ENCODE measurements at regions not wholly inside any gene's neighbourhood (a gene's known extent, or its start where the extent isn't known, plus 50 kb on each side); places are given as distances from the start of the nearest gene placed in this dataset.

- ATAC-seq: no peak
- TF ChIP-seq CTCF (IDR thresholded peaks at IDR 0.05): no peak
- Histone ChIP-seq H3K27ac (no peak overlapping the region), H3K4me3 (no peak overlapping the region), H3K27me3 (ENCODE audit: low read depth) (no peaks in the 10 kb centered on the region), H3K36me3 (no peaks in the 10 kb centered on the region), H3K4me1 (no peaks in the 10 kb centered on the region), H3K9me3 (no peaks in the 10 kb centered on the region)
- intact Hi-C loops (cut with DNase I): no loop called here
- DNase-seq: no peak
Observed at GRCh38 chr13:90919153-90919552, 428.3 kb upstream of the MIR17HG start.

GRCh38 chr13:90926459-90926858, 421.0 kb upstream of the MIR17HG start:
- no peak for ATAC-seq
- Histone ChIP-seq H3K27ac (no peak overlapping the region), H3K9me3 (no peaks in the 10 kb centered on the region), H3K27me3 (ENCODE audit: low read depth) (no peaks in the 10 kb centered on the region), H3K4me3 (no peak overlapping the region), H3K36me3 (no peaks in the 10 kb centered on the region), H3K4me1 (no peaks in the 10 kb centered on the region)
- intact Hi-C loops (cut with DNase I): no loop called here
- no peak for TF ChIP-seq CTCF (IDR thresholded peaks at IDR 0.05)
- no peak for DNase-seq

GRCh38 chr13:90928109-90928508, 419.4 kb upstream of the MIR17HG start:
- H3K9me3 ChIP-seq: no peaks in the 10 kb centered on the region
- no peak overlapping the region for H3K27ac ChIP-seq
- no peak for DNase-seq
- ATAC-seq: no peak
- TF ChIP-seq CTCF (IDR thresholded peaks at IDR 0.05): no peak
- intact Hi-C loops (cut with DNase I): no loop called here
- no peak overlapping the region for H3K4me3 ChIP-seq
- no peaks in the 10 kb centered on the region for H3K36me3 ChIP-seq
- no peaks in the 10 kb centered on the region for H3K4me1 ChIP-seq
- no peaks in the 10 kb centered on the region for H3K27me3 ChIP-seq (ENCODE audit: low read depth)

- H3K27ac ChIP-seq: no peak overlapping the region
- no peaks in the 10 kb centered on the region for H3K4me1 ChIP-seq
- H3K27me3 ChIP-seq (ENCODE audit: low read depth): no peaks in the 10 kb centered on the region
- intact Hi-C loops (cut with DNase I): no loop called here
- TF ChIP-seq CTCF (IDR thresholded peaks at IDR 0.05): no peak
- H3K4me3 ChIP-seq: no peak overlapping the region
- H3K9me3 ChIP-seq: no peaks in the 10 kb centered on the region
- no peaks in the 10 kb centered on the region for H3K36me3 ChIP-seq
- DNase-seq (no peak), ATAC-seq (no peak)
Observed at GRCh38 chr13:90933097-90933826, 414.2 kb upstream of the MIR17HG start.

GRCh38 chr13:90934741-90935140, 412.7 kb upstream of the MIR17HG start:
- H3K27me3 ChIP-seq (ENCODE audit: low read depth): no peaks in the 10 kb centered on the region
- H3K4me3 ChIP-seq: no peak overlapping the region
- no peaks in the 10 kb centered on the region for H3K9me3 ChIP-seq
- TF ChIP-seq CTCF (IDR thresholded peaks at IDR 0.05): no peak
- no peaks in the 10 kb centered on the region for H3K36me3 ChIP-seq
- no peak overlapping the region for H3K27ac ChIP-seq
- intact Hi-C loops (cut with DNase I): no loop called here
- DNase-seq (no peak), ATAC-seq (no peak)
- H3K4me1 ChIP-seq: no peaks in the 10 kb centered on the region

Measured in lower lobe of right lung (tissue), 2 donors.